ENCODE measurements at regions not wholly inside any gene's neighbourhood (a gene's known extent, or its start where the extent isn't known, plus 50 kb on each side); places are given as distances from the start of the nearest gene placed in this dataset.

DNA sequence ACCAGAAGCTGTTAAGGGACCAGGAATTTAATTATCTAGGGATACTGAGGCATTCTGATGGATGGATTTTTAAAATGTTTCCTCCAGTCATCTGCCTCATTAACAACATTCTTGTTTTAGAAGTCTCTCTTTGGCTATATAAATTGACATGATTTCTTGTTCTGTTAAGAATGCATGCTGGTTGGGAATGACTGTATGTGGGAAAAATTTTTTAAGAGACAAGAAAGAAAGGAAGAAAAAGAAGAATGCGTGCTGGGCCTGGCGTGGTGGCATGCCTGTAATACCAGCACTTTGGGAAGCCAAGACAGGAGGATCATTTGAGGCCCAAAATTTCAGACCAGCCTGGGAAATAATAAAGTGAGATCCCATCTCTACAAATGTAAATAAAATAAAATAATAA lies 203.6 kb downstream of the GJA1 start:
- H3K27ac ChIP-seq (replicated peaks) = no peak overlapping the region
- TF ChIP-seq POLR2AphosphoS5 (IDR thresholded peaks at IDR 0.05; ENCODE audit: low read depth) (no peak), SPI1 (IDR thresholded peaks at IDR 0.05; ENCODE audit: borderline replicate concordance, low read depth) (no peak), GABPA (IDR thresholded peaks at IDR 0.05; ENCODE audit: low read depth) (no peak)
- TF ChIP-seq, protein P1, sequence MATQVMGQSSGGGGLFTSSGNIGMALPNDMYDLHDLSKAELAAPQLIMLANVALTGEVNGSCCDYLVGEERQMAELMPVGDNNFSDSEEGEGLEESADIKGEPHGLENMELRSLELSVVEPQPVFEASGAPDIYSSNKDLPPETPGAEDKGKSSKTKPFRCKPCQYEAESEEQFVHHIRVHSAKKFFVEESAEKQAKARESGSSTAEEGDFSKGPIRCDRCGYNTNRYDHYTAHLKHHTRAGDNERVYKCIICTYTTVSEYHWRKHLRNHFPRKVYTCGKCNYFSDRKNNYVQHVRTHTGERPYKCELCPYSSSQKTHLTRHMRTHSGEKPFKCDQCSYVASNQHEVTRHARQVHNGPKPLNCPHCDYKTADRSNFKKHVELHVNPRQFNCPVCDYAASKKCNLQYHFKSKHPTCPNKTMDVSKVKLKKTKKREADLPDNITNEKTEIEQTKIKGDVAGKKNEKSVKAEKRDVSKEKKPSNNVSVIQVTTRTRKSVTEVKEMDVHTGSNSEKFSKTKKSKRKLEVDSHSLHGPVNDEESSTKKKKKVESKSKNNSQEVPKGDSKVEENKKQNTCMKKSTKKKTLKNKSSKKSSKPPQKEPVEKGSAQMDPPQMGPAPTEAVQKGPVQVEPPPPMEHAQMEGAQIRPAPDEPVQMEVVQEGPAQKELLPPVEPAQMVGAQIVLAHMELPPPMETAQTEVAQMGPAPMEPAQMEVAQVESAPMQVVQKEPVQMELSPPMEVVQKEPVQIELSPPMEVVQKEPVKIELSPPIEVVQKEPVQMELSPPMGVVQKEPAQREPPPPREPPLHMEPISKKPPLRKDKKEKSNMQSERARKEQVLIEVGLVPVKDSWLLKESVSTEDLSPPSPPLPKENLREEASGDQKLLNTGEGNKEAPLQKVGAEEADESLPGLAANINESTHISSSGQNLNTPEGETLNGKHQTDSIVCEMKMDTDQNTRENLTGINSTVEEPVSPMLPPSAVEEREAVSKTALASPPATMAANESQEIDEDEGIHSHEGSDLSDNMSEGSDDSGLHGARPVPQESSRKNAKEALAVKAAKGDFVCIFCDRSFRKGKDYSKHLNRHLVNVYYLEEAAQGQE (IDR thresholded peaks at IDR 0.05; ENCODE audit: insufficient replicate concordance, low read depth) = no peak
- TF ChIP-seq, protein P2, sequence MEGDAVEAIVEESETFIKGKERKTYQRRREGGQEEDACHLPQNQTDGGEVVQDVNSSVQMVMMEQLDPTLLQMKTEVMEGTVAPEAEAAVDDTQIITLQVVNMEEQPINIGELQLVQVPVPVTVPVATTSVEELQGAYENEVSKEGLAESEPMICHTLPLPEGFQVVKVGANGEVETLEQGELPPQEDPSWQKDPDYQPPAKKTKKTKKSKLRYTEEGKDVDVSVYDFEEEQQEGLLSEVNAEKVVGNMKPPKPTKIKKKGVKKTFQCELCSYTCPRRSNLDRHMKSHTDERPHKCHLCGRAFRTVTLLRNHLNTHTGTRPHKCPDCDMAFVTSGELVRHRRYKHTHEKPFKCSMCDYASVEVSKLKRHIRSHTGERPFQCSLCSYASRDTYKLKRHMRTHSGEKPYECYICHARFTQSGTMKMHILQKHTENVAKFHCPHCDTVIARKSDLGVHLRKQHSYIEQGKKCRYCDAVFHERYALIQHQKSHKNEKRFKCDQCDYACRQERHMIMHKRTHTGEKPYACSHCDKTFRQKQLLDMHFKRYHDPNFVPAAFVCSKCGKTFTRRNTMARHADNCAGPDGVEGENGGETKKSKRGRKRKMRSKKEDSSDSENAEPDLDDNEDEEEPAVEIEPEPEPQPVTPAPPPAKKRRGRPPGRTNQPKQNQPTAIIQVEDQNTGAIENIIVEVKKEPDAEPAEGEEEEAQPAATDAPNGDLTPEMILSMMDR (IDR thresholded peaks at IDR 0.05; ENCODE audit: insufficient read depth, low read length) = no peak
- no peak overlapping the region for H3K4me3 ChIP-seq (replicated peaks; ENCODE audit: insufficient read depth, low read length)
- DNase-seq (ENCODE audit: low read depth in 1 of 2, low spot score in 1 of 2) = no peak
- H3K27me3 ChIP-seq (ENCODE audit: insufficient read depth, poor library complexity, severe bottlenecking) = no peaks in the 10 kb centered on the region

GRCh38 chr6:121641158-121641557 lies 205.7 kb downstream of the GJA1 start:
- TF ChIP-seq SPI1 (IDR thresholded peaks at IDR 0.05; ENCODE audit: borderline replicate concordance, low read depth) (no peak), POLR2AphosphoS5 (IDR thresholded peaks at IDR 0.05; ENCODE audit: low read depth) (no peak), GABPA (IDR thresholded peaks at IDR 0.05; ENCODE audit: low read depth) (no peak)
- TF ChIP-seq, protein P2 (IDR thresholded peaks at IDR 0.05; ENCODE audit: insufficient read depth, low read length) = no peak
- no peak overlapping the region for H3K4me3 ChIP-seq (replicated peaks; ENCODE audit: insufficient read depth, low read length)
- H3K27ac ChIP-seq (replicated peaks) = no peak overlapping the region
- no peaks in the 10 kb centered on the region for H3K27me3 ChIP-seq (ENCODE audit: insufficient read depth, poor library complexity, severe bottlenecking)
- DNase-seq (ENCODE audit: low read depth in 1 of 2, low spot score in 1 of 2) = no peak

- no peak overlapping the region for H3K27ac ChIP-seq (replicated peaks)
- H3K4me3 ChIP-seq (replicated peaks; ENCODE audit: insufficient read depth, low read length) = no peak overlapping the region
- no peaks in the 10 kb centered on the region for H3K27me3 ChIP-seq (ENCODE audit: insufficient read depth, poor library complexity, severe bottlenecking)
- TF ChIP-seq SPI1 (IDR thresholded peaks at IDR 0.05; ENCODE audit: borderline replicate concordance, low read depth) = no peak
- no peak for TF ChIP-seq POLR2AphosphoS5 (IDR thresholded peaks at IDR 0.05; ENCODE audit: low read depth)
- TF ChIP-seq, protein P1 (IDR thresholded peaks at IDR 0.05; ENCODE audit: insufficient replicate concordance, low read depth) = no peak
- TF ChIP-seq GABPA (IDR thresholded peaks at IDR 0.05; ENCODE audit: low read depth) = no peak
- TF ChIP-seq, protein P2 (IDR thresholded peaks at IDR 0.05; ENCODE audit: insufficient read depth, low read length) = no peak
- DNase-seq (ENCODE audit: low read depth in 1 of 2, low spot score in 1 of 2) = no peak
These were observed 209.8 kb downstream of the GJA1 start for GRCh38 chr6:121645100-121645745.

DNA sequence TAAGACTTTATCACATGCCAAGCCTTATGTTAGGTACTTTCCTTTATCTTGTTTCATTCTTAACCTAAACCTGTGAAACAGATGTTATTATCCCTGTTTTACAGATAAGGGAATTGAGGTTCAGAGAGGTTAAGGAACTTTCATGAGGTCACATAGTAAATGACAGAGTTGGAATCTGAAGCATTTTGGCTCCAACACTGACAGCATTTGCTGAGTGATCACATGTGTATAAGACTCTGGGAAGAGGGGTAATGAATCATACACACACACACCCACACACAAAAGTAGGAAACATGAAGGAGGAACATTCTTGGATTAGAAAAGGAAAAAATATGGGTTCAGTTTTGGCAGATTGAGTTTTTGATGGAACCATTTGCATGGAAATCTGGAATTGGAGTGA lies 212.5 kb downstream of the GJA1 start:
- no peak overlapping the region for H3K27ac ChIP-seq (replicated peaks)
- DNase-seq (ENCODE audit: low read depth in 1 of 2, low spot score in 1 of 2) = no peak
- H3K27me3 ChIP-seq (ENCODE audit: insufficient read depth, poor library complexity, severe bottlenecking) = no peaks in the 10 kb centered on the region
- no peak overlapping the region for H3K4me3 ChIP-seq (replicated peaks; ENCODE audit: insufficient read depth, low read length)
- TF ChIP-seq SPI1 (IDR thresholded peaks at IDR 0.05; ENCODE audit: borderline replicate concordance, low read depth) (no peak), GABPA (IDR thresholded peaks at IDR 0.05; ENCODE audit: low read depth) (no peak), POLR2AphosphoS5 (IDR thresholded peaks at IDR 0.05; ENCODE audit: low read depth) (no peak)
- TF ChIP-seq, protein P1 (IDR thresholded peaks at IDR 0.05; ENCODE audit: insufficient replicate concordance, low read depth) = no peak
- TF ChIP-seq, protein P2 (IDR thresholded peaks at IDR 0.05; ENCODE audit: insufficient read depth, low read length) = no peak
